Stimulated activated CD4-positive, alpha-beta T cell treated with anti-CD3 and anti-CD28 coated beads, Interleukin-4, amount 100 ng/mL, for 4 hours (primary cell): ENCODE measurements at regions not wholly inside any gene's neighbourhood (a gene's known extent, or its start where the extent isn't known, plus 50 kb on each side); places are given as distances from the start of the nearest gene placed in this dataset.

Source experiments
- DNase-seq, 2 experiments: peaks; one replicate each; pipeline ENCODE4 v3.0.0-alpha.2; 2020

GRCh38 chr18:77597726-77598125 is 348.1 kb downstream of the GALR1 start:
- no peak for DNase-seq

GRCh38 chr18:77600674-77601073 is 351.0 kb downstream of the GALR1 start:
- DNase-seq = no peak

- DNase-seq = no peak
These were observed 351.9 kb downstream of the GALR1 start for GRCh38 chr18:77601567-77601966.

- no peak for DNase-seq
These were observed 357.4 kb downstream of the GALR1 start for GRCh38 chr18:77607087-77607486.

- DNase-seq = no peak
These were observed 359.2 kb downstream of the GALR1 start for GRCh38 chr18:77608807-77609206.

- DNase-seq = no peak
These were observed 368.0 kb downstream of the GALR1 start for GRCh38 chr18:77617694-77618093.

GRCh38 chr18:77619525-77619924 is 369.9 kb downstream of the GALR1 start:
- no peak for DNase-seq

GRCh38 chr18:77622009-77622692 is 372.5 kb downstream of the GALR1 start:
- DNase-seq = peak in 1 of 2 experiments; percentile 9

GRCh38 chr18:77632758-77633157 is 383.1 kb downstream of the GALR1 start:
- no peak for DNase-seq

- no peak for DNase-seq
These were observed 384.8 kb downstream of the GALR1 start for GRCh38 chr18:77634494-77634893.

GRCh38 chr18:77635451-77635850 is 385.8 kb downstream of the GALR1 start:
- no peak for DNase-seq

- DNase-seq = no peak
These were observed 386.2 kb downstream of the GALR1 start for GRCh38 chr18:77635858-77636257.

GRCh38 chr18:77645170-77645872 is 395.7 kb downstream of the GALR1 start:
- DNase-seq = no peak

- DNase-seq = no peak
These were observed 397.8 kb downstream of the GALR1 start for GRCh38 chr18:77647472-77647871.

GRCh38 chr18:77648411-77648810 is 398.8 kb downstream of the GALR1 start:
- DNase-seq = no peak

GRCh38 chr18:77650799-77651385 is 401.2 kb downstream of the GALR1 start:
- peak; percentile 14 to 52 for DNase-seq

GRCh38 chr18:77651441-77651840 is 401.8 kb downstream of the GALR1 start:
- no peak for DNase-seq

- no peak for DNase-seq
These were observed 404.1 kb downstream of the GALR1 start for GRCh38 chr18:77653792-77654191.

GRCh38 chr18:77654302-77654701 is 404.7 kb downstream of the GALR1 start:
- DNase-seq = no peak

GRCh38 chr18:77657651-77658298 is 408.1 kb downstream of the GALR1 start:
- no peak for DNase-seq

GRCh38 chr18:77658299-77658662 is 408.6 kb downstream of the GALR1 start:
- DNase-seq = no peak

- no peak for DNase-seq
These were observed 409.3 kb downstream of the GALR1 start for GRCh38 chr18:77658751-77659448.

- no peak for DNase-seq
These were observed 417.0 kb downstream of the GALR1 start for GRCh38 chr18:77666613-77667012.
